GM12878 (cell line): ENCODE measurements at regions not wholly inside any gene's neighbourhood (a gene's known extent, or its start where the extent isn't known, plus 50 kb on each side); places are given as distances from the start of the nearest gene placed in this dataset.

ENCODE experiments used
- CBX3 ChIP-seq: fragments of 200-600 bp; sonication (generic); IDR thresholded peaks from 2 replicates; pipeline ENCODE4 v1.6.1; 2016; ENCODE audit warnings: low read depth, borderline replicate concordance
- CREM ChIP-seq: IDR thresholded peaks from 2 replicates; pipeline ENCODE4 v1.6.1; 2014; ENCODE audit warnings: antibody characterized with exemption, low read depth
- EZH2 ChIP-seq: IDR thresholded peaks from 2 replicates; pipeline ENCODE4 v1.6.1; 2012; ENCODE audit warnings: low read depth, mild to moderate bottlenecking, control low read depth, inconsistent platforms, low read length, borderline replicate concordance; ENCODE audit not compliant: control insufficient read depth
- FOXK2 ChIP-seq: fragments of 450-650 bp; IDR thresholded peaks from 2 replicates; pipeline ENCODE4 v1.6.1; 2017; ENCODE audit warnings: mild to moderate bottlenecking, moderate library complexity
- FOXM1 ChIP-seq: IDR thresholded peaks from 2 replicates; pipeline ENCODE4 v1.6.1; 2012; ENCODE audit warnings: low read depth, mild to moderate bottlenecking, inconsistent platforms, low read length, moderate library complexity
- MTA3 ChIP-seq: IDR thresholded peaks from 2 replicates; pipeline ENCODE4 v1.6.1; 2012; ENCODE audit warnings: low read length, inconsistent platforms, borderline replicate concordance
- NFYB ChIP-seq: IDR thresholded peaks from 2 replicates; pipeline ENCODE4 v1.6.1; 2011; ENCODE audit warnings: low read depth, mild to moderate bottlenecking, low read length, improper control_type of control experiment, moderate library complexity; ENCODE audit not compliant: insufficient read depth
- POLR2AphosphoS2 ChIP-seq: IDR thresholded peaks from 2 replicates; pipeline ENCODE4 v1.6.1; 2011; ENCODE audit warnings: low read depth, mild to moderate bottlenecking, low read length, improper control_type of control experiment, moderate library complexity
- SIN3A ChIP-seq: IDR thresholded peaks from 2 replicates; pipeline ENCODE4 v1.6.1; 2012; ENCODE audit warnings: low read depth, low read length, improper control_type of control experiment
- TAF1 ChIP-seq: IDR thresholded peaks from 2 replicates; pipeline ENCODE4 v1.6.1; 2011; ENCODE audit warnings: mild to moderate bottlenecking, low read depth, low read length, borderline replicate concordance
- TCF12 ChIP-seq: IDR thresholded peaks from 2 replicates; pipeline ENCODE4 v1.6.1; 2011; ENCODE audit warnings: low read depth, mild to moderate bottlenecking, low read length
- TF ChIP-seq, protein P1 (sequence below): IDR thresholded peaks from 2 replicates; pipeline ENCODE4 v1.6.1; 2012; ENCODE audit warnings: low read depth, low read length, improper control_type of control experiment
- TF ChIP-seq, protein P2 (sequence below), 3 experiments: IDR thresholded peaks in 2 of 3; conservative IDR thresholded peaks in 1 of 3; 2 replicates each; pipeline ENCODE4 v1.5.1; 2011; ENCODE audit warnings: low read depth in 3 of 3, low read length in 3 of 3, mild to moderate bottlenecking in 3 of 3, control low read depth in 2 of 3, moderate library complexity in 2 of 3, inconsistent platforms in 1 of 3, mixed read lengths in 1 of 3; ENCODE audit not compliant: control insufficient read depth in 2 of 3, insufficient read depth in 1 of 3; ENCODE audit errors: extremely low read depth in 1 of 3

DNA sequence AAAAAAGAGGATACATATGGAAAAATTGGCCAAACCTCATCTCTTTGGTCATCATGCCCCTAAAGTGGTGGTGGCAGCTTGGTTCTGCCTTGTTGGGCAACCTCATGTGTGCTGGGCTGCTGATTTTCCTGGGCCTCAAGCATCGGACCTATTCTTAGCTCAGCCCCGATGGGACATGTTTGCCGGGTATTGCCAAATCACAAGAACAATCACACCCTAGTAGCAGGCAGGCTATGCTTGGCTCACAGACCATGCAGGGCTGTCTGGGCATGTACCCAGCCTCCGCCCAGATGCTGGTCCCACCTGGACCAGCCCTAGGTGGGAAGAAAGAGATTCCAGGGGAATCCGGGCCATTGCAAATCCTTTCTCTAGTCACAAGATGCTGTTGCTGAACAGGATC is 189.4 kb upstream of the FGGY start:
- no peak for TF ChIP-seq POLR2AphosphoS2
- no peak for TF ChIP-seq CREM
- TF ChIP-seq MTA3: no peak
- no peak for TF ChIP-seq TAF1
- no peak for TF ChIP-seq FOXK2
- TF ChIP-seq NFYB: no peak
- TF ChIP-seq EZH2: no peak
- TF ChIP-seq SIN3A: no peak
- no peak for TF ChIP-seq CBX3
- no peak for TF ChIP-seq FOXM1
- TF ChIP-seq, protein P1, sequence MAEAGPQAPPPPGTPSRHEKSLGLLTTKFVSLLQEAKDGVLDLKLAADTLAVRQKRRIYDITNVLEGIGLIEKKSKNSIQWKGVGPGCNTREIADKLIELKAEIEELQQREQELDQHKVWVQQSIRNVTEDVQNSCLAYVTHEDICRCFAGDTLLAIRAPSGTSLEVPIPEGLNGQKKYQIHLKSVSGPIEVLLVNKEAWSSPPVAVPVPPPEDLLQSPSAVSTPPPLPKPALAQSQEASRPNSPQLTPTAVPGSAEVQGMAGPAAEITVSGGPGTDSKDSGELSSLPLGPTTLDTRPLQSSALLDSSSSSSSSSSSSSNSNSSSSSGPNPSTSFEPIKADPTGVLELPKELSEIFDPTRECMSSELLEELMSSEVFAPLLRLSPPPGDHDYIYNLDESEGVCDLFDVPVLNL: no peak
- TF ChIP-seq TCF12: no peak
- TF ChIP-seq, protein P2, sequence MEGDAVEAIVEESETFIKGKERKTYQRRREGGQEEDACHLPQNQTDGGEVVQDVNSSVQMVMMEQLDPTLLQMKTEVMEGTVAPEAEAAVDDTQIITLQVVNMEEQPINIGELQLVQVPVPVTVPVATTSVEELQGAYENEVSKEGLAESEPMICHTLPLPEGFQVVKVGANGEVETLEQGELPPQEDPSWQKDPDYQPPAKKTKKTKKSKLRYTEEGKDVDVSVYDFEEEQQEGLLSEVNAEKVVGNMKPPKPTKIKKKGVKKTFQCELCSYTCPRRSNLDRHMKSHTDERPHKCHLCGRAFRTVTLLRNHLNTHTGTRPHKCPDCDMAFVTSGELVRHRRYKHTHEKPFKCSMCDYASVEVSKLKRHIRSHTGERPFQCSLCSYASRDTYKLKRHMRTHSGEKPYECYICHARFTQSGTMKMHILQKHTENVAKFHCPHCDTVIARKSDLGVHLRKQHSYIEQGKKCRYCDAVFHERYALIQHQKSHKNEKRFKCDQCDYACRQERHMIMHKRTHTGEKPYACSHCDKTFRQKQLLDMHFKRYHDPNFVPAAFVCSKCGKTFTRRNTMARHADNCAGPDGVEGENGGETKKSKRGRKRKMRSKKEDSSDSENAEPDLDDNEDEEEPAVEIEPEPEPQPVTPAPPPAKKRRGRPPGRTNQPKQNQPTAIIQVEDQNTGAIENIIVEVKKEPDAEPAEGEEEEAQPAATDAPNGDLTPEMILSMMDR (IDR thresholded peaks at IDR 0.05 in 2 of 3, conservative IDR thresholded peaks at IDR 0.05 in 1 of 3; ENCODE audit: control insufficient read depth in 2 of 3, extremely low read depth in 1 of 3, insufficient read depth in 1 of 3, low read depth in 3 of 3, low read length in 3 of 3): no peak
